ENCODE measurements at regions not wholly inside any gene's neighbourhood (a gene's known extent, or its start where the extent isn't known, plus 50 kb on each side); places are given as distances from the start of the nearest gene placed in this dataset.

GRCh38 chr21:35578831-35579471, 481.4 kb downstream of the SETD4 start:
- DNase-seq: no peak
- no peaks in the 10 kb centered on the region for H3K27me3 ChIP-seq (ENCODE audit: control insufficient read depth, insufficient read depth, low read length)
- no peak overlapping the region for H3K4me3 ChIP-seq (ENCODE audit: insufficient read depth, low read depth, low read length)
- H3K36me3 ChIP-seq (replicated peaks; ENCODE audit: control insufficient read depth, insufficient read depth, low read length): no peaks in the 10 kb centered on the region

GRCh38 chr21:35578347-35578782, 482.0 kb downstream of the SETD4 start:
- H3K4me3 ChIP-seq (ENCODE audit: insufficient read depth, low read depth, low read length): no peak overlapping the region
- no peaks in the 10 kb centered on the region for H3K36me3 ChIP-seq (replicated peaks; ENCODE audit: control insufficient read depth, insufficient read depth, low read length)
- H3K27me3 ChIP-seq (ENCODE audit: control insufficient read depth, insufficient read depth, low read length): no peaks in the 10 kb centered on the region
- DNase-seq: no peak

- Histone ChIP-seq H3K4me3 (ENCODE audit: insufficient read depth, low read depth, low read length) (no peak overlapping the region), H3K27me3 (ENCODE audit: control insufficient read depth, insufficient read depth, low read length) (no peaks in the 10 kb centered on the region), H3K36me3 (replicated peaks; ENCODE audit: control insufficient read depth, insufficient read depth, low read length) (no peaks in the 10 kb centered on the region)
- no peak for DNase-seq
These were observed 484.9 kb downstream of the SETD4 start for GRCh38 chr21:35575280-35575915.

GRCh38 chr21:35573472-35574374, 486.6 kb downstream of the SETD4 start:
- no peak for DNase-seq
- Histone ChIP-seq H3K36me3 (replicated peaks; ENCODE audit: control insufficient read depth, insufficient read depth, low read length) (no peaks in the 10 kb centered on the region), H3K27me3 (ENCODE audit: control insufficient read depth, insufficient read depth, low read length) (no peaks in the 10 kb centered on the region), H3K4me3 (ENCODE audit: insufficient read depth, low read depth, low read length) (no peak overlapping the region)

GRCh38 chr21:35571910-35572309, 488.4 kb downstream of the SETD4 start:
- Histone ChIP-seq H3K4me3 (ENCODE audit: insufficient read depth, low read depth, low read length) (no peak overlapping the region), H3K27me3 (ENCODE audit: control insufficient read depth, insufficient read depth, low read length) (no peaks in the 10 kb centered on the region), H3K36me3 (replicated peaks; ENCODE audit: control insufficient read depth, insufficient read depth, low read length) (no peaks in the 10 kb centered on the region)
- DNase-seq: no peak

GRCh38 chr21:35568643-35569042, 491.7 kb downstream of the SETD4 start:
- Histone ChIP-seq H3K4me3 (ENCODE audit: insufficient read depth, low read depth, low read length) (no peak overlapping the region), H3K36me3 (replicated peaks; ENCODE audit: control insufficient read depth, insufficient read depth, low read length) (no peaks in the 10 kb centered on the region), H3K27me3 (ENCODE audit: control insufficient read depth, insufficient read depth, low read length) (no peaks in the 10 kb centered on the region)
- DNase-seq: no peak

GRCh38 chr21:35566874-35567273, 493.5 kb downstream of the SETD4 start:
- Histone ChIP-seq H3K4me3 (ENCODE audit: insufficient read depth, low read depth, low read length) (no peak overlapping the region), H3K27me3 (ENCODE audit: control insufficient read depth, insufficient read depth, low read length) (no peaks in the 10 kb centered on the region), H3K36me3 (replicated peaks; ENCODE audit: control insufficient read depth, insufficient read depth, low read length) (no peaks in the 10 kb centered on the region)
- DNase-seq: no peak

GRCh38 chr21:35565204-35565611, 495.1 kb downstream of the SETD4 start:
- Histone ChIP-seq H3K27me3 (ENCODE audit: control insufficient read depth, insufficient read depth, low read length) (no peaks in the 10 kb centered on the region), H3K4me3 (ENCODE audit: insufficient read depth, low read depth, low read length) (no peak overlapping the region), H3K36me3 (replicated peaks; ENCODE audit: control insufficient read depth, insufficient read depth, low read length) (no peaks in the 10 kb centered on the region)
- DNase-seq: no peak

GRCh38 chr21:35563885-35564451, 496.4 kb downstream of the SETD4 start:
- Histone ChIP-seq H3K4me3 (ENCODE audit: insufficient read depth, low read depth, low read length) (no peak overlapping the region), H3K27me3 (ENCODE audit: control insufficient read depth, insufficient read depth, low read length) (no peaks in the 10 kb centered on the region), H3K36me3 (replicated peaks; ENCODE audit: control insufficient read depth, insufficient read depth, low read length) (no peaks in the 10 kb centered on the region)
- no peak for DNase-seq

- H3K4me3 ChIP-seq (ENCODE audit: insufficient read depth, low read depth, low read length): no peak overlapping the region
- H3K27me3 ChIP-seq (ENCODE audit: control insufficient read depth, insufficient read depth, low read length): no peaks in the 10 kb centered on the region
- DNase-seq: no peak
- H3K36me3 ChIP-seq (replicated peaks; ENCODE audit: control insufficient read depth, insufficient read depth, low read length): no peaks in the 10 kb centered on the region
These were observed 497.4 kb downstream of the SETD4 start for GRCh38 chr21:35562876-35563275.

- Histone ChIP-seq H3K36me3 (replicated peaks; ENCODE audit: control insufficient read depth, insufficient read depth, low read length) (no peaks in the 10 kb centered on the region), H3K4me3 (ENCODE audit: insufficient read depth, low read depth, low read length) (no peak overlapping the region), H3K27me3 (ENCODE audit: control insufficient read depth, insufficient read depth, low read length) (no peaks in the 10 kb centered on the region)
- DNase-seq: no peak
These were observed 499.2 kb downstream of the SETD4 start for GRCh38 chr21:35561116-35561515.

- Histone ChIP-seq H3K4me3 (ENCODE audit: insufficient read depth, low read depth, low read length) (no peak overlapping the region), H3K36me3 (replicated peaks; ENCODE audit: control insufficient read depth, insufficient read depth, low read length) (no peaks in the 10 kb centered on the region), H3K27me3 (ENCODE audit: control insufficient read depth, insufficient read depth, low read length) (no peaks in the 10 kb centered on the region)
- no peak for DNase-seq
These were observed 500.5 kb downstream of the SETD4 start for GRCh38 chr21:35559829-35560225.

GRCh38 chr21:35559128-35559828, 501.0 kb downstream of the SETD4 start:
- no peaks in the 10 kb centered on the region for H3K36me3 ChIP-seq (replicated peaks; ENCODE audit: control insufficient read depth, insufficient read depth, low read length)
- DNase-seq: no peak
- no peaks in the 10 kb centered on the region for H3K27me3 ChIP-seq (ENCODE audit: control insufficient read depth, insufficient read depth, low read length)
- no peak overlapping the region for H3K4me3 ChIP-seq (ENCODE audit: insufficient read depth, low read depth, low read length)

- Histone ChIP-seq H3K27me3 (ENCODE audit: control insufficient read depth, insufficient read depth, low read length) (no peaks in the 10 kb centered on the region), H3K36me3 (replicated peaks; ENCODE audit: control insufficient read depth, insufficient read depth, low read length) (no peaks in the 10 kb centered on the region), H3K4me3 (ENCODE audit: insufficient read depth, low read depth, low read length) (no peak overlapping the region)
- DNase-seq: no peak
These were observed 503.8 kb downstream of the SETD4 start for GRCh38 chr21:35556536-35556935.
